Stimulated activated CD4-positive, alpha-beta T cell treated with anti-CD3 and anti-CD28 coated beads, Interleukin-12 subunit alpha, Interleukin-12 subunit beta, amount 100 ng/mL, for 4 hours (primary cell): ENCODE measurements at regions not wholly inside any gene's neighbourhood (a gene's known extent, or its start where the extent isn't known, plus 50 kb on each side); places are given as distances from the start of the nearest gene placed in this dataset.
"Not testable (repeated sequence)": the region's sequence is repeated elsewhere in the genome, so short reads cannot be mapped to it uniquely, and the experiment has no call there.

Experiments used
- DNase-seq: peaks from one replicate; pipeline ENCODE4 v3.0.0-alpha.2; 2020

GRCh38 chr10:14423111-14423744, 92.5 kb upstream of the FRMD4A start:
- no peak for DNase-seq

GRCh38 chr10:14422431-14422830, 91.7 kb upstream of the FRMD4A start:
- no peak for DNase-seq

GRCh38 chr10:14421941-14422340, 91.2 kb upstream of the FRMD4A start:
- no peak for DNase-seq

- not testable (repeated sequence) for DNase-seq
Observed at GRCh38 chr10:14417336-14417735, 86.6 kb upstream of the FRMD4A start.

- DNase-seq, result no peak
Observed at GRCh38 chr10:14416308-14416700, 85.6 kb upstream of the FRMD4A start.

GRCh38 chr10:14415676-14416307, 85.1 kb upstream of the FRMD4A start:
- no peak for DNase-seq

GRCh38 chr10:14414901-14415300, 84.2 kb upstream of the FRMD4A start:
- DNase-seq, result no peak

- DNase-seq, result no peak
Observed at GRCh38 chr10:14413523-14413922, 82.8 kb upstream of the FRMD4A start.

- no peak for DNase-seq
Observed at GRCh38 chr10:14412624-14413023, 81.9 kb upstream of the FRMD4A start.

- no peak for DNase-seq
Observed at GRCh38 chr10:14409856-14410458, 79.2 kb upstream of the FRMD4A start.

GRCh38 chr10:14409247-14409646, 78.5 kb upstream of the FRMD4A start:
- peak; percentile 33 for DNase-seq

- no peak for DNase-seq
Observed at GRCh38 chr10:14408139-14408538, 77.4 kb upstream of the FRMD4A start.

- no peak for DNase-seq
Observed at GRCh38 chr10:14407567-14407966, 76.8 kb upstream of the FRMD4A start.

- DNase-seq, result no peak
Observed at GRCh38 chr10:14405076-14406065, 74.6 kb upstream of the FRMD4A start.

GRCh38 chr10:14403881-14404623, 73.3 kb upstream of the FRMD4A start:
- DNase-seq, result no peak

GRCh38 chr10:14403359-14403758, 72.6 kb upstream of the FRMD4A start:
- DNase-seq, result no peak

- DNase-seq, result no peak
Observed at GRCh38 chr10:14399641-14400040, 68.9 kb upstream of the FRMD4A start.

- no peak for DNase-seq
Observed at GRCh38 chr10:14397066-14397465, 66.3 kb upstream of the FRMD4A start.

- DNase-seq, result no peak
Observed at GRCh38 chr10:14396411-14397048, 65.8 kb upstream of the FRMD4A start.

- no peak for DNase-seq
Observed at GRCh38 chr10:14394179-14394578, 63.5 kb upstream of the FRMD4A start.

- DNase-seq, result no peak
Observed at GRCh38 chr10:14391342-14391741, 60.6 kb upstream of the FRMD4A start.

- DNase-seq, result no peak
Observed at GRCh38 chr10:14389981-14390590, 59.4 kb upstream of the FRMD4A start.
